Lower leg skin (tissue), 3 donors: ENCODE measurements at regions not wholly inside any gene's neighbourhood (a gene's known extent, or its start where the extent isn't known, plus 50 kb on each side); places are given as distances from the start of the nearest gene placed in this dataset.

Experiments
- CTCF ChIP-seq, 3 donors: fragments of 450-650 bp; IDR thresholded peaks; one replicate each; pipeline ENCODE4 v1.5.1; 2016; ENCODE audit warnings: antibody characterized with exemption in 3 of 3, mild to moderate bottlenecking in 3 of 3, moderate library complexity in 2 of 3
- POLR2A ChIP-seq, 2 donors: fragments of 450-650 bp; IDR thresholded peaks; one replicate each; pipeline ENCODE4 v1.6.1; 2016 to 2017; ENCODE audit warnings: antibody characterized with exemption in 2 of 2, mild to moderate bottlenecking in 1 of 2, moderate library complexity in 1 of 2

- TF ChIP-seq CTCF (IDR thresholded peaks at IDR 0.05): no peak
- TF ChIP-seq POLR2A (IDR thresholded peaks at IDR 0.05): no peak
Measured at GRCh38 chr13:21232599-21232998, 56.1 kb downstream of the MRPL57 start.
